C4-2B (cell line): ENCODE measurements at regions not wholly inside any gene's neighbourhood (a gene's known extent, or its start where the extent isn't known, plus 50 kb on each side); places are given as distances from the start of the nearest gene placed in this dataset.

Experiments used
- ZFX ChIP-seq: fragments of 450-650 bp; IDR thresholded peaks from 2 replicates; pipeline ENCODE4 v1.6.1; 2017
- TF ChIP-seq, protein P1 (sequence below): fragments of 450-650 bp; conservative IDR thresholded peaks from 2 replicates; pipeline ENCODE4 v1.5.1; 2017; ENCODE audit warnings: mild to moderate bottlenecking

- TF ChIP-seq, protein P1, sequence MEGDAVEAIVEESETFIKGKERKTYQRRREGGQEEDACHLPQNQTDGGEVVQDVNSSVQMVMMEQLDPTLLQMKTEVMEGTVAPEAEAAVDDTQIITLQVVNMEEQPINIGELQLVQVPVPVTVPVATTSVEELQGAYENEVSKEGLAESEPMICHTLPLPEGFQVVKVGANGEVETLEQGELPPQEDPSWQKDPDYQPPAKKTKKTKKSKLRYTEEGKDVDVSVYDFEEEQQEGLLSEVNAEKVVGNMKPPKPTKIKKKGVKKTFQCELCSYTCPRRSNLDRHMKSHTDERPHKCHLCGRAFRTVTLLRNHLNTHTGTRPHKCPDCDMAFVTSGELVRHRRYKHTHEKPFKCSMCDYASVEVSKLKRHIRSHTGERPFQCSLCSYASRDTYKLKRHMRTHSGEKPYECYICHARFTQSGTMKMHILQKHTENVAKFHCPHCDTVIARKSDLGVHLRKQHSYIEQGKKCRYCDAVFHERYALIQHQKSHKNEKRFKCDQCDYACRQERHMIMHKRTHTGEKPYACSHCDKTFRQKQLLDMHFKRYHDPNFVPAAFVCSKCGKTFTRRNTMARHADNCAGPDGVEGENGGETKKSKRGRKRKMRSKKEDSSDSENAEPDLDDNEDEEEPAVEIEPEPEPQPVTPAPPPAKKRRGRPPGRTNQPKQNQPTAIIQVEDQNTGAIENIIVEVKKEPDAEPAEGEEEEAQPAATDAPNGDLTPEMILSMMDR: no peak
- TF ChIP-seq ZFX: no peak
Observed at GRCh38 chr15:25058080-25058785, 103.4 kb downstream of the SNRPN start.
